ENCODE measurements at regions not wholly inside any gene's neighbourhood (a gene's known extent, or its start where the extent isn't known, plus 50 kb on each side); places are given as distances from the start of the nearest gene placed in this dataset.

DNA sequence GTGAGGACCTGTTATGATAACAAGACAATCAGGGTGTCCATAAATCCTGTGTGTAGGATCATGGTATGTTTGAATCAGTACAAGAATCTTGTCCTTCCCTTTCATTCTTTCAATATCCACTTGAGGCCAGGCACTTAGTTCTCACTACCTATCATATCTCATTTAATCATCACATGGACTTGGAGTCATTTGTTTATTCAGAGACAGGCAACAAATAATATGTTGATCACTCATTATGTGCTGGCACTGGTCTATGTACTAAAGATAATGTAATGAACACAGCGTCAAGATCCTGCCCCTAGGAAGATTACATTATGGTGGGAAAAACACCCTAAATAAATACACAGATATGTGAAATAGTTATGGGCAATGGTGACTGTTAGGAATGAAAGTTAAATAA is 342.6 kb downstream of the LPIN1 start:
- Histone ChIP-seq H4K8ac (ENCODE audit: low read depth, low read length) (no peak overlapping the region), H3K18ac (ENCODE audit: low read length) (no peak overlapping the region), H3K27me3 (ENCODE audit: insufficient read depth, low read length, poor library complexity) (no peaks in the 10 kb centered on the region), H3K79me2 (ENCODE audit: control insufficient read depth, insufficient read depth, low read length) (no peaks in the 10 kb centered on the region), H3K4me1 (ENCODE audit: control insufficient read depth, low read depth, low read length) (no peaks in the 10 kb centered on the region), H3K36me3 (ENCODE audit: control insufficient read depth, insufficient read depth, low read length) (no peaks in the 10 kb centered on the region), H3K27ac (ENCODE audit: low read depth, low read length) (no peak overlapping the region), H2BK120ac (ENCODE audit: low read depth, low read length) (no peak overlapping the region), H2BK15ac (replicated peaks; ENCODE audit: low read depth) (no peak overlapping the region), H3K4me3 (ENCODE audit: low read length) (no peak overlapping the region), H2AK5ac (ENCODE audit: low read length) (no peak overlapping the region), H4K5ac (ENCODE audit: low read length) (no peak overlapping the region), H3K4me2 (ENCODE audit: low read length) (no peak overlapping the region), H3K23ac (ENCODE audit: low read length) (no peak overlapping the region), H3K4ac (ENCODE audit: low read depth, low read length) (no peak overlapping the region), H3K79me1 (ENCODE audit: low read length) (no peaks in the 10 kb centered on the region), H3K56ac (ENCODE audit: low read length) (no peak overlapping the region), H3K9ac (ENCODE audit: low read length) (no peak overlapping the region), H2BK5ac (ENCODE audit: low read length) (no peak overlapping the region)
- no peak for DNase-seq
- no CpG with 5 or more reads among the region's 1 CpG for WGBS (ENCODE audit: extremely low coverage, insufficient coverage, low lambda C conversion rate)

DNA sequence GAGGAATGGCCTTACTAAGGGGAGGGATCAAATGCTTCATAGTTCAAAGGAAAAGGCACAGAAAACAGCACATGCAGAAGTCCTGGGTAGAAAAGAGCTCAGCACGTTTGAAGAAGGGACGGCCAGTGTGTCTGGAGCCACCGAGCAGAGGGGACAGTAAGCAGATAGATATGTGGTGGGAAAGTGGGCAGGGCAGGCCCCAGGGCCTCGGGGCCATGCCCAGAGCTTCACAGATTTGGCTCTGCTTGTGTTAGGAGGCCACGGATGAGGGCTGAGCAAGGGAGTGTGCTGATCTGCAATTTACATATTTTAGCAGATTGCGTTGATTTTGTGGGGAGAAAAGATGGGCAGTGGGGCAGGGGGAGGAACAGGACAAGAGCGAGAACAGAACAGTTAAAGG is 343.1 kb downstream of the LPIN1 start:
- no peaks in the 10 kb centered on the region for H3K79me1 ChIP-seq (ENCODE audit: low read length)
- no peak overlapping the region for H2AK5ac ChIP-seq (ENCODE audit: low read length)
- no peaks in the 10 kb centered on the region for H3K79me2 ChIP-seq (ENCODE audit: control insufficient read depth, insufficient read depth, low read length)
- no peak overlapping the region for H3K4ac ChIP-seq (ENCODE audit: low read depth, low read length)
- H3K27me3 ChIP-seq (ENCODE audit: insufficient read depth, low read length, poor library complexity) = no peaks in the 10 kb centered on the region
- H2BK5ac ChIP-seq (ENCODE audit: low read length) = no peak overlapping the region
- H4K5ac ChIP-seq (ENCODE audit: low read length) = no peak overlapping the region
- H3K18ac ChIP-seq (ENCODE audit: low read length) = no peak overlapping the region
- no peak overlapping the region for H3K4me3 ChIP-seq (ENCODE audit: low read length)
- H2BK120ac ChIP-seq (ENCODE audit: low read depth, low read length) = no peak overlapping the region
- DNase-seq = no peak
- no peaks in the 10 kb centered on the region for H3K36me3 ChIP-seq (ENCODE audit: control insufficient read depth, insufficient read depth, low read length)
- no CpG with 5 or more reads among the region's 7 CpGs for WGBS (ENCODE audit: extremely low coverage, insufficient coverage, low lambda C conversion rate)
- no peaks in the 10 kb centered on the region for H3K4me1 ChIP-seq (ENCODE audit: control insufficient read depth, low read depth, low read length)
- no peak overlapping the region for H2BK15ac ChIP-seq (replicated peaks; ENCODE audit: low read depth)
- H3K56ac ChIP-seq (ENCODE audit: low read length) = no peak overlapping the region
- no peak overlapping the region for H4K8ac ChIP-seq (ENCODE audit: low read depth, low read length)
- H3K27ac ChIP-seq (ENCODE audit: low read depth, low read length) = no peak overlapping the region
- no peak overlapping the region for H3K23ac ChIP-seq (ENCODE audit: low read length)
- no peak overlapping the region for H3K9ac ChIP-seq (ENCODE audit: low read length)
- no peak overlapping the region for H3K4me2 ChIP-seq (ENCODE audit: low read length)

DNA sequence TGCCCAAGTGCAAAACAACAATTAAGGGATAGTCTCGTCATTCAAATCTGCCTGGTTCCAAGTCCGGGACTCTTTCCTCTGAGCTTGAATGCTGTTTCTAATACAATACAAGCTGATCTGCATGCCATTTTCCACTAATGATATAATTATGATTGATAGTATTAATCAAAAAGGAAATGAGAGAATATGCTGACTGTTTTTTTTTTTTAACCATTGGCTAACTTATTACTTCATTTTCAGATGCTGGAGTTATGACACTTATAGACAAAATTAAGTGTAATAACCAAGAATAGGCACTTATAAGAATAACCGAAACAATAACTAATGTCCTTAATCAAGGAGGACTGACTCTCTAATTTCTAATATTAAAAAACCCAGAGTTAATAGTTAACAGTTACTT is 343.6 kb downstream of the LPIN1 start:
- no peak overlapping the region for H2AK5ac ChIP-seq (ENCODE audit: low read length)
- no peak overlapping the region for H3K4me2 ChIP-seq (ENCODE audit: low read length)
- H3K4me1 ChIP-seq (ENCODE audit: control insufficient read depth, low read depth, low read length) = no peaks in the 10 kb centered on the region
- no peak overlapping the region for H2BK120ac ChIP-seq (ENCODE audit: low read depth, low read length)
- H3K36me3 ChIP-seq (ENCODE audit: control insufficient read depth, insufficient read depth, low read length) = no peaks in the 10 kb centered on the region
- no peak overlapping the region for H3K18ac ChIP-seq (ENCODE audit: low read length)
- H3K9ac ChIP-seq (ENCODE audit: low read length) = no peak overlapping the region
- no peaks in the 10 kb centered on the region for H3K79me1 ChIP-seq (ENCODE audit: low read length)
- H3K4me3 ChIP-seq (ENCODE audit: low read length) = no peak overlapping the region
- WGBS (ENCODE audit: extremely low coverage, insufficient coverage, low lambda C conversion rate) = no CpG with 5 or more reads among the region's 3 CpGs
- no peak overlapping the region for H3K56ac ChIP-seq (ENCODE audit: low read length)
- no peaks in the 10 kb centered on the region for H3K27me3 ChIP-seq (ENCODE audit: insufficient read depth, low read length, poor library complexity)
- H4K5ac ChIP-seq (ENCODE audit: low read length) = no peak overlapping the region
- H3K27ac ChIP-seq (ENCODE audit: low read depth, low read length) = no peak overlapping the region
- H4K8ac ChIP-seq (ENCODE audit: low read depth, low read length) = no peak overlapping the region
- H2BK15ac ChIP-seq (replicated peaks; ENCODE audit: low read depth) = no peak overlapping the region
- no peaks in the 10 kb centered on the region for H3K79me2 ChIP-seq (ENCODE audit: control insufficient read depth, insufficient read depth, low read length)
- H2BK5ac ChIP-seq (ENCODE audit: low read length) = no peak overlapping the region
- H3K23ac ChIP-seq (ENCODE audit: low read length) = no peak overlapping the region
- no peak overlapping the region for H3K4ac ChIP-seq (ENCODE audit: low read depth, low read length)
- no peak for DNase-seq

- H3K4me2 ChIP-seq (ENCODE audit: low read length) = no peak overlapping the region
Observed at GRCh38 chr2:12090590-12090989, 344.2 kb downstream of the LPIN1 start.

DNA sequence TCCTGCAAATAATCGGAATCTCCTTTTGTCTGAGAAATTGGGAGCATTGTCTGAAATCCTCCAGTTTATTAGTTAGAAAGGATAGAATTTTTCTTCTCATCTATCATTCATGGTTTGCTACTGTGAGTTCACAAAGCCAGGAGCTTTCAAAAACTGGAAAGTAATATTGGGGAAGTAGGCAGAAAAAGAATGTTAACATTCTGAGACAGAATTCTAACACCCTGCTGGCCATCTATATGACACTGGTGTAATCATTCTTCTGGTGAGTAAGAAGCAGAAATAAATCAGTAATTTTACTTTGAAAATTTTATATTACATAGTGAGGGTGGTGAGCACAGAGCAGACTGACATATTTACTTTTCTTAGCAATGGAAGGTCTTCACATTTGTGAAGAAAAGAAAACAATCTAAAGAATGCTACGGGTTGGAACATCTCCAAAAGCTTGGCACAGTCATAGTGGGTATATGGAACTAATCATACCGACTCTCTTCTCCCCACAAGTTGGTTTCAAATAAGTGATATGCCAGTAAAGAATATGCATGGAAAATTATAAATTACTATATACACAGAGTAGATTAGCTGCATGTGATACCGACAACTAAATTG is 344.9 kb downstream of the LPIN1 start:
- no CpG with 5 or more reads among the region's 4 CpGs for WGBS (ENCODE audit: extremely low coverage, insufficient coverage, low lambda C conversion rate)

More at GRCh38 chr2:12090590-12090989, 344.2 kb downstream of the LPIN1 start:
- H3K4me3 ChIP-seq (ENCODE audit: low read length) = no peak overlapping the region
- no peak overlapping the region for H4K5ac ChIP-seq (ENCODE audit: low read length)
- H3K4me1 ChIP-seq (ENCODE audit: control insufficient read depth, low read depth, low read length) = no peaks in the 10 kb centered on the region
- H3K56ac ChIP-seq (ENCODE audit: low read length) = no peak overlapping the region
- DNase-seq = no peak
- H3K4ac ChIP-seq (ENCODE audit: low read depth, low read length) = no peak overlapping the region
- no peak overlapping the region for H2AK5ac ChIP-seq (ENCODE audit: low read length)
- WGBS (ENCODE audit: extremely low coverage, insufficient coverage, low lambda C conversion rate) = no CpG with 5 or more reads among the region's 3 CpGs
- no peaks in the 10 kb centered on the region for H3K27me3 ChIP-seq (ENCODE audit: insufficient read depth, low read length, poor library complexity)
- no peak overlapping the region for H3K9ac ChIP-seq (ENCODE audit: low read length)
- H4K8ac ChIP-seq (ENCODE audit: low read depth, low read length) = no peak overlapping the region
- H3K36me3 ChIP-seq (ENCODE audit: control insufficient read depth, insufficient read depth, low read length) = no peaks in the 10 kb centered on the region
- H3K79me1 ChIP-seq (ENCODE audit: low read length) = no peaks in the 10 kb centered on the region
- H3K79me2 ChIP-seq (ENCODE audit: control insufficient read depth, insufficient read depth, low read length) = no peaks in the 10 kb centered on the region
- no peak overlapping the region for H2BK15ac ChIP-seq (replicated peaks; ENCODE audit: low read depth)
- no peak overlapping the region for H2BK5ac ChIP-seq (ENCODE audit: low read length)
- no peak overlapping the region for H3K18ac ChIP-seq (ENCODE audit: low read length)
- H2BK120ac ChIP-seq (ENCODE audit: low read depth, low read length) = no peak overlapping the region
- H3K23ac ChIP-seq (ENCODE audit: low read length) = no peak overlapping the region
- H3K27ac ChIP-seq (ENCODE audit: low read depth, low read length) = no peak overlapping the region

DNA sequence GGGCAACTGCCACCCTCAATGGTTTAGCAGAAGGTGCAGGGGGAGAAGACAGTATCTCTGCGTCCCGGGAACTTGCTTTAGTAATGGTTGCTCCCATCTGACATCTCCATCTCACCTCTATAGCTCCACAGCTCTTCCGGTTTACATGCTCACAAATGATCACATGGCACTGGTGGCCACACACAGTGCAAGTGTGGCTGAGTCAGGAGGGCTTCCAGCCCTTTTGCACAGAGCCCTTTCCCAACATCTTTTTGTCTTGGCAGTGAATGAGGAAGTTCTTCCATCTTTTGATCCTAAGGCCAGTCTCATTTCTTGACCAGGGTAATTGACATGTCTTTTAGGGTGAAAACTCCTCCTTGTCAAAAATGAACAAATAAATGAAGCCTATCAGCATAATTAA is 347.7 kb downstream of the LPIN1 start:
- Histone ChIP-seq H3K23ac (ENCODE audit: low read length) (no peak overlapping the region), H3K4me1 (ENCODE audit: control insufficient read depth, low read depth, low read length) (no peaks in the 10 kb centered on the region), H2BK15ac (replicated peaks; ENCODE audit: low read depth) (no peak overlapping the region), H3K9ac (ENCODE audit: low read length) (no peak overlapping the region), H2BK5ac (ENCODE audit: low read length) (no peak overlapping the region), H3K18ac (ENCODE audit: low read length) (no peak overlapping the region), H3K27ac (ENCODE audit: low read depth, low read length) (no peak overlapping the region), H3K4me3 (ENCODE audit: low read length) (no peak overlapping the region), H3K4me2 (ENCODE audit: low read length) (no peak overlapping the region), H3K36me3 (ENCODE audit: control insufficient read depth, insufficient read depth, low read length) (no peaks in the 10 kb centered on the region), H3K27me3 (ENCODE audit: insufficient read depth, low read length, poor library complexity) (no peaks in the 10 kb centered on the region), H3K79me1 (ENCODE audit: low read length) (no peaks in the 10 kb centered on the region), H2AK5ac (ENCODE audit: low read length) (no peak overlapping the region), H3K79me2 (ENCODE audit: control insufficient read depth, insufficient read depth, low read length) (no peaks in the 10 kb centered on the region), H3K56ac (ENCODE audit: low read length) (no peak overlapping the region), H2BK120ac (ENCODE audit: low read depth, low read length) (no peak overlapping the region), H4K8ac (ENCODE audit: low read depth, low read length) (no peak overlapping the region), H4K5ac (ENCODE audit: low read length) (no peak overlapping the region), H3K4ac (ENCODE audit: low read depth, low read length) (no peak overlapping the region)
- DNase-seq = no peak
- WGBS (ENCODE audit: extremely low coverage, insufficient coverage, low lambda C conversion rate) = no CpG with 5 or more reads among the region's 3 CpGs

More for the DNA sequence above, 344.9 kb downstream of the LPIN1 start:
- no peaks in the 10 kb centered on the region for H3K36me3 ChIP-seq (ENCODE audit: control insufficient read depth, insufficient read depth, low read length)
- no peak overlapping the region for H2BK15ac ChIP-seq (replicated peaks; ENCODE audit: low read depth)
- H3K9ac ChIP-seq (ENCODE audit: low read length) = no peak overlapping the region
- H2BK5ac ChIP-seq (ENCODE audit: low read length) = no peak overlapping the region
- no peaks in the 10 kb centered on the region for H3K4me1 ChIP-seq (ENCODE audit: control insufficient read depth, low read depth, low read length)
- no peak overlapping the region for H3K27ac ChIP-seq (ENCODE audit: low read depth, low read length)
- H2AK5ac ChIP-seq (ENCODE audit: low read length) = no peak overlapping the region
- no peak overlapping the region for H3K4ac ChIP-seq (ENCODE audit: low read depth, low read length)
- no peak overlapping the region for H3K4me2 ChIP-seq (ENCODE audit: low read length)
- H3K79me2 ChIP-seq (ENCODE audit: control insufficient read depth, insufficient read depth, low read length) = no peaks in the 10 kb centered on the region
- H3K79me1 ChIP-seq (ENCODE audit: low read length) = no peaks in the 10 kb centered on the region
- no peak overlapping the region for H2BK120ac ChIP-seq (ENCODE audit: low read depth, low read length)
- H3K27me3 ChIP-seq (ENCODE audit: insufficient read depth, low read length, poor library complexity) = no peaks in the 10 kb centered on the region
- no peak for DNase-seq
- no peak overlapping the region for H3K56ac ChIP-seq (ENCODE audit: low read length)
- no peak overlapping the region for H3K18ac ChIP-seq (ENCODE audit: low read length)
- H3K4me3 ChIP-seq (ENCODE audit: low read length) = no peak overlapping the region
- H4K5ac ChIP-seq (ENCODE audit: low read length) = no peak overlapping the region
- H4K8ac ChIP-seq (ENCODE audit: low read depth, low read length) = no peak overlapping the region
- H3K23ac ChIP-seq (ENCODE audit: low read length) = no peak overlapping the region

Measured in mesendoderm (in vitro differentiated cells).